ENCODE measurements at regions not wholly inside any gene's neighbourhood (a gene's known extent, or its start where the extent isn't known, plus 50 kb on each side); places are given as distances from the start of the nearest gene placed in this dataset.

DNA sequence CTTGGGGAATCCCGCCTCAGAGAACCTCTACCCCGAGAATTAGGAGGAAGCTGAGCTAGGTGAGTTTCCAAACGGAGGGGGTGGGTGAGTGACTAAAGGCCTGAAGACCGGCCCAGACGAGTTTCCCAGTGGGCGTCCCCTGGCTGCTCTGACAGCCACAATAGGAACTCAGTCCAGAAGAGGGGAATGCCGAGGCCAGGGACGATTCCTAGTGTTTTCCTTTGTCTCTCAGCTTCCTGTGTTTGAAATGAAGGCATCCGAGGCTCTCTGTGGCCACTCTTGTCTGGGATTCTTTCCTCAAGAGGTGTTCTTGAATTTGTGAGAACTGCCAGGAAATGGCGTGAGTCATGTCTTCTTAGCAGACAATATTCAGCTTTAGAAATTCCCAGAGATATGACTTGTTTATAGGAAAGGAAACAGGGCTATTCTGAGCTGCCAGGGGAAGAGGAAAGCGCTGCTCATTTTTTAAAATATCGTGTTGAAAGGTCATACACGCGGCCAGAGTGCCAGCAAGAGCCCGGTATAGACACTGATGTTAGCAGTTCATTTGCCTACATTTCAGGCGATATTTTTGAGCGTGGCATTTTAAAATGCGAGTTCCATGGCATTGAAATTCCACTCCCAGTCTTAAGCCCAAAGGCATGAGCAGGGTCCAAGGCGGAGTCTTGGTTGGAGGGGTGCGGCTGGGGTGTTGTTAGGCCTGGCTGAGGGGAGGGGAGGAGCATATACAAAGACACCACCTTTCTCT lies 169.1 kb upstream of the KLF7 start (continued):
- TF ChIP-seq ZNF75A (CRISPR knock-in tag; IDR thresholded peaks at IDR 0.05) (no peak), GATA2 (CRISPR knock-in tag; IDR thresholded peaks at IDR 0.05) (no peak), NONO (IDR thresholded peaks at IDR 0.05; ENCODE audit: low read depth in 2 of 2, low read length in 1 of 2) (no peak), SIN3A (IDR thresholded peaks at IDR 0.05; ENCODE audit: borderline replicate concordance in 2 of 2, control insufficient read depth in 1 of 2, low read depth in 2 of 2, low read length in 2 of 2) (no peak), ADNP (tag; IDR thresholded peaks at IDR 0.05) (no peak), SMARCE1 (IDR thresholded peaks at IDR 0.05) (no peak), KAT7 (CRISPR knock-in tag; IDR thresholded peaks at IDR 0.05; ENCODE audit: borderline replicate concordance) (no peak), RHOXF2B (CRISPR knock-in tag; conservative IDR thresholded peaks at IDR 0.05) (no peak), HDAC1 (IDR thresholded peaks at IDR 0.05) (no peak), DNMT1 (IDR thresholded peaks at IDR 0.05) (no peak), ZNF121 (CRISPR knock-in tag; conservative IDR thresholded peaks at IDR 0.05) (no peak), HDGF (IDR thresholded peaks at IDR 0.05) (no peak), SRSF7 (optimal IDR thresholded peaks at IDR 0.05; ENCODE audit: low read depth, low read length) (no peak), MEF2A (IDR thresholded peaks at IDR 0.05; ENCODE audit: control insufficient read depth, low read depth, low read length) (no peak)
- TF ChIP-seq, protein P1, sequence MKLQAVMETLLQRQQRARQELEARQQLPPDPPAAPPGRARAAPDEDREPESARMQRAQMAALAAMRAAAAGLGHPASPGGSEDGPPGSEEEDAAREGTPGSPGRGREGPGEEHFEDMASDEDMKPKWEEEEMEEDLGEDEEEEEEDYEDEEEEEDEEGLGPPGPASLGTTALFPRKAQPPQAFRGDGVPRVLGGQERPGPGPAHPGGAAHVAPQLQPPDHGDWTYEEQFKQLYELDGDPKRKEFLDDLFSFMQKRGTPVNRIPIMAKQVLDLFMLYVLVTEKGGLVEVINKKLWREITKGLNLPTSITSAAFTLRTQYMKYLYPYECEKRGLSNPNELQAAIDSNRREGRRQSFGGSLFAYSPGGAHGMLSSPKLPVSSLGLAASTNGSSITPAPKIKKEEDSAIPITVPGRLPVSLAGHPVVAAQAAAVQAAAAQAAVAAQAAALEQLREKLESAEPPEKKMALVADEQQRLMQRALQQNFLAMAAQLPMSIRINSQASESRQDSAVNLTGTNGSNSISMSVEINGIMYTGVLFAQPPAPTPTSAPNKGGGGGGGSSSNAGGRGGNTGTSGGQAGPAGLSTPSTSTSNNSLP (IDR thresholded peaks at IDR 0.05; ENCODE audit: borderline replicate concordance, low read depth, low read length), result no peak

Data from K562 (cell line).